Fibroblast of skin of right biceps (primary cell): ENCODE measurements at regions not wholly inside any gene's neighbourhood (a gene's known extent, or its start where the extent isn't known, plus 50 kb on each side); places are given as distances from the start of the nearest gene placed in this dataset.
"Not testable (repeated sequence)": the region's sequence is repeated elsewhere in the genome, so short reads cannot be mapped to it uniquely, and the experiment has no call there.

Source experiments
- DNase-seq: peaks from one replicate; pipeline ENCODE4 v3.0.0-alpha.2; 2013

- DNase-seq: not testable (repeated sequence)
These were observed 545.4 kb downstream of the CDY1 start for GRCh38 chrY:26167332-26167731.

- DNase-seq: not testable (repeated sequence)
These were observed 557.4 kb downstream of the CDY1 start for GRCh38 chrY:26179326-26179725.

- not testable (repeated sequence) for DNase-seq
These were observed 603.1 kb downstream of the CDY1 start for GRCh38 chrY:26224974-26225373.

- not testable (repeated sequence) for DNase-seq
These were observed 603.6 kb downstream of the CDY1 start for GRCh38 chrY:26225468-26225867.

- not testable (repeated sequence) for DNase-seq
These were observed 619.0 kb downstream of the CDY1 start for GRCh38 chrY:26240944-26241343.

GRCh38 chrY:26254262-26254661, 632.3 kb downstream of the CDY1 start:
- DNase-seq: not testable (repeated sequence)

GRCh38 chrY:26265449-26265848, 643.5 kb downstream of the CDY1 start:
- not testable (repeated sequence) for DNase-seq

GRCh38 chrY:26268421-26268820, 646.5 kb downstream of the CDY1 start:
- not testable (repeated sequence) for DNase-seq

GRCh38 chrY:26268934-26269333, 647.0 kb downstream of the CDY1 start:
- DNase-seq: not testable (repeated sequence)

GRCh38 chrY:26273089-26273488, 651.2 kb downstream of the CDY1 start:
- DNase-seq: not testable (repeated sequence)

- not testable (repeated sequence) for DNase-seq
These were observed 684.1 kb downstream of the CDY1 start for GRCh38 chrY:26306046-26306445.

- not testable (repeated sequence) for DNase-seq
These were observed 684.9 kb downstream of the CDY1 start for GRCh38 chrY:26306630-26307385.

- not testable (repeated sequence) for DNase-seq
These were observed 686.4 kb downstream of the CDY1 start for GRCh38 chrY:26308308-26308707.

GRCh38 chrY:26315065-26315464, 693.1 kb downstream of the CDY1 start:
- DNase-seq: not testable (repeated sequence)

- DNase-seq: not testable (repeated sequence)
These were observed 697.7 kb downstream of the CDY1 start for GRCh38 chrY:26319488-26320202.

- not testable (repeated sequence) for DNase-seq
These were observed 700.8 kb downstream of the CDY1 start for GRCh38 chrY:26322756-26323155.

- DNase-seq: not testable (repeated sequence)
These were observed 731.0 kb downstream of the CDY1 start for GRCh38 chrY:26352931-26353330.

- DNase-seq: no peak
These were observed 732.3 kb downstream of the CDY1 start for GRCh38 chrY:26354191-26354590.

- DNase-seq: not testable (repeated sequence)
These were observed 738.0 kb downstream of the CDY1 start for GRCh38 chrY:26359869-26360268.

GRCh38 chrY:26360472-26360871, 738.6 kb downstream of the CDY1 start:
- not testable (repeated sequence) for DNase-seq

- DNase-seq: not testable (repeated sequence)
These were observed 741.5 kb downstream of the CDY1 start for GRCh38 chrY:26363442-26363841.

- DNase-seq: not testable (repeated sequence)
These were observed 744.2 kb downstream of the CDY1 start for GRCh38 chrY:26366091-26366490.

- DNase-seq: not testable (repeated sequence)
These were observed 750.6 kb downstream of the CDY1 start for GRCh38 chrY:26372480-26372879.
